MCF 10A (cell line): ENCODE measurements at regions not wholly inside any gene's neighbourhood (a gene's known extent, or its start where the extent isn't known, plus 50 kb on each side); places are given as distances from the start of the nearest gene placed in this dataset.

Source experiments
- BruUV-seq: library from RNA; stranded (reverse); fragments of 400-500 nt; replicated peaks from 2 replicates; lab custom pipeline; 2021; lab: Mats Ljungman, UMichigan
- CTCF ChIA-PET: fragments of 300-600 bp; sonication (Branson Sonifier 250); formaldehyde crosslinking; extraction: SDS; loops from one replicate; lab custom pipeline; 2021; ENCODE audit warnings: antibody characterized with exemption, inconsistent platforms; lab: Yijun Ruan, JAX
- POLR2A ChIA-PET: fragments of 300-600, 350-650 bp; sonication (Branson Sonifier 250); formaldehyde crosslinking; extraction: SDS; loops from one replicate; lab custom pipeline; 2020; ENCODE audit warnings: antibody characterized with exemption, inconsistent platforms; lab: Yijun Ruan, JAX
- DNase-seq: peaks from one replicate; pipeline ENCODE4 v3.0.0-alpha.2; 2018; ENCODE audit not compliant: unreplicated experiment
- H3K27ac Mint-ChIP-seq: one replicate; pipeline ENCODE4 v1.8.0; 2022; ENCODE audit warnings: mild to moderate bottlenecking, low read depth, mixed read lengths; ENCODE audit not compliant: unreplicated experiment
- H3K27me3 Mint-ChIP-seq: one replicate; pipeline ENCODE4 v1.8.0; 2022; ENCODE audit warnings: mixed read lengths; ENCODE audit not compliant: insufficient read depth, unreplicated experiment
- H3K36me3 Mint-ChIP-seq: one replicate; pipeline ENCODE4 v1.8.0; 2022; ENCODE audit warnings: mild to moderate bottlenecking, moderate library complexity, mixed read lengths; ENCODE audit not compliant: insufficient read depth, unreplicated experiment
- H3K4me1 Mint-ChIP-seq: one replicate; pipeline ENCODE4 v1.8.0; 2022; ENCODE audit warnings: mixed read lengths; ENCODE audit not compliant: insufficient read depth, unreplicated experiment
- H3K4me3 Mint-ChIP-seq: one replicate; pipeline ENCODE4 v1.8.0; 2022; ENCODE audit warnings: mild to moderate bottlenecking, moderate library complexity, mixed read lengths; ENCODE audit not compliant: unreplicated experiment
- H3K9me3 Mint-ChIP-seq: one replicate; pipeline ENCODE4 v1.8.0; 2022; ENCODE audit warnings: mixed read lengths; ENCODE audit not compliant: unreplicated experiment
- intact Hi-C: fragments of 100-400 bp; cut with micrococcal nuclease; formaldehyde crosslinking; loops from 2 replicates; pipeline ENCODE4 v1.14.1; 2022
- TF ChIP-seq, protein P1 (sequence below): fragments of 200-600 bp; IDR thresholded peaks from one replicate; pipeline ENCODE4 v1.8.0; 2022; ENCODE audit warnings: antibody characterized with exemption, mild to moderate bottlenecking; ENCODE audit not compliant: unreplicated experiment

DNA sequence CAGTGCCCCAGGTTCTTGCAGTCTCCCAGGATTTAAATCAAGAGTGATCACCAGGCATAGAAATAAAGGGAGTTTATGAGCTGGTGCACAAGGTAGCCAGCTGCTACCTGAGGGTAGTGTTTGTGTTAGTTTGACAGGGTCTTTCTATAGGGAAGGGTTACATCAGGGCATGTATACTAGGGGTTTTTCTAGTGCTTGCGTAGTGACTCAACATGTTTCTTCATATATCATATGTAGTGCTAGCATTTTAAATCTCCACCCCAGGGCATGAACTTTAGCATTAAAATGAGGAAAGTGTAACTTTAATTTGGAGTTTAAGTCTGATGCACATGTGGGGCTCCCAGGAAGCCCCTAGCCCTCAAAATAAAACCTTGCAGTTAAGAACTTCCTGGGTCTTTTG is 86.5 kb upstream of the TNR start:
- TF ChIP-seq, protein P1, sequence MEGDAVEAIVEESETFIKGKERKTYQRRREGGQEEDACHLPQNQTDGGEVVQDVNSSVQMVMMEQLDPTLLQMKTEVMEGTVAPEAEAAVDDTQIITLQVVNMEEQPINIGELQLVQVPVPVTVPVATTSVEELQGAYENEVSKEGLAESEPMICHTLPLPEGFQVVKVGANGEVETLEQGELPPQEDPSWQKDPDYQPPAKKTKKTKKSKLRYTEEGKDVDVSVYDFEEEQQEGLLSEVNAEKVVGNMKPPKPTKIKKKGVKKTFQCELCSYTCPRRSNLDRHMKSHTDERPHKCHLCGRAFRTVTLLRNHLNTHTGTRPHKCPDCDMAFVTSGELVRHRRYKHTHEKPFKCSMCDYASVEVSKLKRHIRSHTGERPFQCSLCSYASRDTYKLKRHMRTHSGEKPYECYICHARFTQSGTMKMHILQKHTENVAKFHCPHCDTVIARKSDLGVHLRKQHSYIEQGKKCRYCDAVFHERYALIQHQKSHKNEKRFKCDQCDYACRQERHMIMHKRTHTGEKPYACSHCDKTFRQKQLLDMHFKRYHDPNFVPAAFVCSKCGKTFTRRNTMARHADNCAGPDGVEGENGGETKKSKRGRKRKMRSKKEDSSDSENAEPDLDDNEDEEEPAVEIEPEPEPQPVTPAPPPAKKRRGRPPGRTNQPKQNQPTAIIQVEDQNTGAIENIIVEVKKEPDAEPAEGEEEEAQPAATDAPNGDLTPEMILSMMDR = no peak
- peak; percentile 24 for DNase-seq
- intact Hi-C loops = loop anchor here (10.0 kb wide), 1 partner anchor 355 kb away; no protein-coding TSS in a partner anchor
- Mint-ChIP-seq H3K9me3 (no peaks in the 10 kb centered on the region), H3K27me3 (no peaks in the 10 kb centered on the region), H3K4me1 (no peaks in the 10 kb centered on the region), H3K36me3 (no peaks in the 10 kb centered on the region), H3K4me3 (no peak overlapping the region), H3K27ac (no peak overlapping the region)
- POLR2A ChIA-PET = no interaction called here
- CTCF ChIA-PET = interaction anchor here (0.8 to 1.4 kb wide), 3 partner anchors 11 to 72 kb away, joined by 3 to 6 read pairs (median 3); no protein-coding TSS in a partner anchor
- no TSS peak for BruUV-seq

DNA sequence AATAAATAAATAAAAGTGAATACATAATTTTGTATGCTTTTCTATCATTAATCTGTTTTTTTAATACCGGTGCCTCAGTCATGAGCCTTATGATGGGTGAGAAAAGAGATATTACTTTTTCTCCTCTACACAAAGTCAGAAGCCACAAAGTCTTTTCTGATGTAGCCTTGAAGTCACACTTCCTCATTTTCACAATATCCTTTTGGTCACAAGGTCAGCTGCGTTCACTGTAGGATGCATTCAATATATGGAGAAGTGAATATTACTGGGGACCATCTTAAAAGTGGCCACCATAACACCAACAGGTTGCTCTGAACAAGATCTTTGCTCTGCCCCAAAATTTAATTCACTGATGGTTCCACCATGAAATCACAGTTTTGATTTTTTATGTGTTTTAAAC is 83.3 kb upstream of the TNR start:
- Mint-ChIP-seq H3K36me3 (no peaks in the 10 kb centered on the region), H3K27me3 (no peaks in the 10 kb centered on the region), H3K4me3 (no peak overlapping the region), H3K27ac (no peak overlapping the region), H3K9me3 (no peaks in the 10 kb centered on the region), H3K4me1 (peaks cover 16% of the 10 kb centered on the region)
- TF ChIP-seq, protein P1 = no peak
- no TSS peak for BruUV-seq
- intact Hi-C loops = loop anchor here (10.0 kb wide), 1 partner anchor 352 kb away; no protein-coding TSS in a partner anchor
- DNase-seq = no peak
- CTCF ChIA-PET = interaction anchor here (0.5 to 0.8 kb wide), 2 partner anchors 25 to 113 kb away, joined by 3 to 4 read pairs; no protein-coding TSS in a partner anchor
- POLR2A ChIA-PET = no interaction called here

DNA sequence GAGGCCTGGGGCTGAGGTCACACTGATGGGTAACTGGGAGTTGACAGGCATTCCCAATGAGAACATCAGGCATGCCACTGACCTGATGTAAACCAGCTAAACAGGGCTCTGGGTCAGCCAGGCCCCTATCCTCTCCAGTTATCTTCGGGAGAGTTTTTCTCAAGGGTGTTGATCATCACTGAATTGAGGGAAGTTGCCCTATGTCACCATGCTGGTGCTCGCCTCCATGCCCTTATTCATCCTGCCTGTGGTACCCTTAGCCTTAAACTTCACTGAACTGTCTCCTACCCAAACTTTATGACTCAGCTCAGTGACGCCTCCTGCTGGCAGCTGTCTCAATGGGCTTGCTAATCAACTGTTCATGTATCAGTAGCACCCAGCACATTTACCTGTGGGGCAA is 80.7 kb upstream of the TNR start:
- Mint-ChIP-seq H3K4me1 (peaks cover 21% of the 10 kb centered on the region), H3K27ac (no peak overlapping the region), H3K27me3 (no peaks in the 10 kb centered on the region), H3K9me3 (peaks cover 5% of the 10 kb centered on the region), H3K36me3 (no peaks in the 10 kb centered on the region), H3K4me3 (no peak overlapping the region)
- TF ChIP-seq, protein P1 = peak; percentile 45
- DNase-seq = peak; percentile 54
- intact Hi-C loops = loop anchor here (10.0 kb wide), 1 partner anchor 349 kb away; no protein-coding TSS in a partner anchor
- POLR2A ChIA-PET = interaction anchor here (0.9 to 1.5 kb wide), 3 partner anchors 15 to 269 kb away, joined by 3 to 4 read pairs (median 3); no protein-coding TSS in a partner anchor
- no TSS peak for BruUV-seq
- CTCF ChIA-PET = interaction anchor here (0.6 to 1.5 kb wide), 11 partner anchors 9 to 627 kb away, joined by 3 to 6 read pairs (median 3); no protein-coding TSS in a partner anchor

GRCh38 chr1:175823406-175823805 is 80.0 kb upstream of the TNR start:
- intact Hi-C loops = loop anchor here (10.0 kb wide), 1 partner anchor 349 kb away; no protein-coding TSS in a partner anchor
- Mint-ChIP-seq H3K4me3 (no peak overlapping the region), H3K27me3 (no peaks in the 10 kb centered on the region), H3K4me1 (peaks cover 21% of the 10 kb centered on the region), H3K27ac (no peak overlapping the region), H3K36me3 (no peaks in the 10 kb centered on the region), H3K9me3 (peaks cover 6% of the 10 kb centered on the region)
- TF ChIP-seq, protein P1 = no peak
- POLR2A ChIA-PET = interaction anchor here (0.6 to 1.5 kb wide), 7 partner anchors 13 to 353 kb away, joined by 3 to 4 read pairs (median 3); no protein-coding TSS in a partner anchor
- BruUV-seq = no TSS peak
- CTCF ChIA-PET = interaction anchor here (0.6 to 1.2 kb wide), 7 partner anchors 8 to 627 kb away, joined by 3 to 4 read pairs (median 3); no protein-coding TSS in a partner anchor
- peak; percentile 87 for DNase-seq
